Gastrocnemius medialis (tissue), 4 donors: ENCODE measurements at regions not wholly inside any gene's neighbourhood (a gene's known extent, or its start where the extent isn't known, plus 50 kb on each side); places are given as distances from the start of the nearest gene placed in this dataset.

ENCODE experiments used
- POLR2A ChIP-seq, 2 donors: fragments of 450-650 bp; IDR thresholded peaks; one replicate each; pipeline ENCODE4 v1.6.1; 2017; ENCODE audit warnings: antibody characterized with exemption in 2 of 2, mild to moderate bottlenecking in 2 of 2, moderate library complexity in 2 of 2
- TF ChIP-seq, protein P1 (sequence below), 5 experiments: fragments of 450-650 bp in 3 of 5; fragments of 200-600 bp in 2 of 5; sonication (generic) in 2 of 5; IDR thresholded peaks in 4 of 5; conservative IDR thresholded peaks in 1 of 5; 1 replicate in 4 of 5; 2 replicates in 1 of 5; pipeline ENCODE4 v1.5.1; 2016 to 2019; ENCODE audit warnings: antibody characterized with exemption in 5 of 5, mild to moderate bottlenecking in 3 of 5, moderate library complexity in 3 of 5

GRCh38 chr14:65173973-65174693 is 71.8 kb upstream of the MAX start:
- no peak for TF ChIP-seq POLR2A (IDR thresholded peaks at IDR 0.05)
- TF ChIP-seq, protein P1, sequence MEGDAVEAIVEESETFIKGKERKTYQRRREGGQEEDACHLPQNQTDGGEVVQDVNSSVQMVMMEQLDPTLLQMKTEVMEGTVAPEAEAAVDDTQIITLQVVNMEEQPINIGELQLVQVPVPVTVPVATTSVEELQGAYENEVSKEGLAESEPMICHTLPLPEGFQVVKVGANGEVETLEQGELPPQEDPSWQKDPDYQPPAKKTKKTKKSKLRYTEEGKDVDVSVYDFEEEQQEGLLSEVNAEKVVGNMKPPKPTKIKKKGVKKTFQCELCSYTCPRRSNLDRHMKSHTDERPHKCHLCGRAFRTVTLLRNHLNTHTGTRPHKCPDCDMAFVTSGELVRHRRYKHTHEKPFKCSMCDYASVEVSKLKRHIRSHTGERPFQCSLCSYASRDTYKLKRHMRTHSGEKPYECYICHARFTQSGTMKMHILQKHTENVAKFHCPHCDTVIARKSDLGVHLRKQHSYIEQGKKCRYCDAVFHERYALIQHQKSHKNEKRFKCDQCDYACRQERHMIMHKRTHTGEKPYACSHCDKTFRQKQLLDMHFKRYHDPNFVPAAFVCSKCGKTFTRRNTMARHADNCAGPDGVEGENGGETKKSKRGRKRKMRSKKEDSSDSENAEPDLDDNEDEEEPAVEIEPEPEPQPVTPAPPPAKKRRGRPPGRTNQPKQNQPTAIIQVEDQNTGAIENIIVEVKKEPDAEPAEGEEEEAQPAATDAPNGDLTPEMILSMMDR (IDR thresholded peaks at IDR 0.05 in 4 of 5, conservative IDR thresholded peaks at IDR 0.05 in 1 of 5), result no peak
